ENCODE measurements at regions not wholly inside any gene's neighbourhood (a gene's known extent, or its start where the extent isn't known, plus 50 kb on each side); places are given as distances from the start of the nearest gene placed in this dataset.
"Not testable (repeated sequence)": the region's sequence is repeated elsewhere in the genome, so short reads cannot be mapped to it uniquely, and the experiment has no call there.

DNA sequence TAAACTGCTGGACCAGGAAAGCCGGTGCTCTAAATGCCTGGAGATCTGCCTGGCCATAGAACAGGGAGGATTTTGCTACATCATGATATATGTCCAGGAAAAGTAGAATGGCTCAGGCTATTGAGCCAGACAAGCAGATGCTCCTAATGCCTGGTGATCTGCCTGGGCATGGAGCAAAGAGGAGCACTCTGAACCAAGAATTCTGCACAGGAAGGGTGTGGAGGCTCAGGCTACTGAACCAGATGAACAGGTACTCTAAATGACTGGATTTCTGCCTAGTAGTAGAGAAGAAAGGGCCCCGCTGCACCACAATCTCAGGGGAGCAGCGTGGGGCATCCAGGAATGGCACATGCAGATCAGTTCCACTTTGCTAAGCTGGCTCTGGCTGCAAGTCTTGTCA lies 607.9 kb downstream of the ANKRD50 start:
- no peak for DNase-seq (ENCODE audit: low read depth in 2 of 2)

DNA sequence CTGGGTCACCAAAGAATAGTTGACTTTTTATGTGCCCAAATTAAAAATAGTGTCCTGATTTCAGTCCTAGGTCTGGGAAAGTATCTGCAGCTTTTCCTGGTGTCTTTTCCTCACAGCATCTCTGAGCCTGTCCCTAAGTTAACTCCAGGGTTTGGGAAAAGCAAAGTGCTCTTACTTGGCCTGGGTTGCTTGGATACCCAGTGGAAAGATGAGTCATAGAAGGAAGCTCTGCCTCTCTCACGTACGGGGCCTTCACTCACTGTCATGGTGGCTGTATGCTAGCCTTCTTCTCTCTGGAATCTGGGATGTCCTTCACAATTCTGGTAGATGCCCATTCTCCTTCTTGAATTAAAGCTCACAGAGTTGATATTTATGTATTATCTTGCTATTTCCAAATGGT lies 607.3 kb downstream of the ANKRD50 start:
- no peak for DNase-seq (ENCODE audit: low read depth in 2 of 2)

DNA sequence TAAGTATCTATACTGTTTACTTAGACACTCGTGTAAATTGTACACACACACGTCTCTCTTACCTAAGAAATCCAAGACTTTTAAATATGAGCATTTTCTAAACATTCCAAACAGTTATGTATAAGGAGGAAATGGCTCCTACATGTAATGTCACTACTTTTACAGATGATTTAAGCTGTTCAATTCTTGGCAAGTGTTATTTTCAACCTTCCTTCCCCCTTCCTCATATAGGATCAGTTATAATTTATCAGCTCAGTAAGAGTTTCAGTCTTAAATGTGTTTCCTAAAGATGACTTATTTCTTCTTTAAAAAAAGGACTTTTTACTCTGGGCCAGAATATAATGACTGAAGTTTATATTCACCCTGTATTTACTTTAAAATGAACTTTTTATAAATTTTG lies 601.1 kb downstream of the ANKRD50 start:
- DNase-seq (ENCODE audit: low read depth in 2 of 2), result no peak

DNA sequence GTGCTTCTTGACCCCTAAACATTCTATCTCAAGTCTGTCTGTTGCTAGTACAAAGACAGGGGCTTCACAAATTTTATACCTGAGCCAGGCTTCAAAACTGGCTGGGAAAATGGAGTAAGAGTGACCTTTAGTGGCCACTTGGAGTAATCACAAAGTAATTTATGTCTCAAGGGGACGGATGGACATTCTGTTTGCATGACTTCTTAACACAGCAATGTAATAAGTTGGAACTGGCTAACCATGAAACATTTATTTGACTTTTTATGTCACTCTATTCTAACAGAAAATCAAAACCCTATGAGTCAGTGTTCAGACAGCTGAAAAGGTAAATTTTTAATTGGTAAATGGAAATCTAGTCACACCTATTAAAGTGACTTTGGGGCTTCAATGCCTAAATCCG lies 600.6 kb downstream of the ANKRD50 start:
- no peak for DNase-seq (ENCODE audit: low read depth in 2 of 2)

DNA sequence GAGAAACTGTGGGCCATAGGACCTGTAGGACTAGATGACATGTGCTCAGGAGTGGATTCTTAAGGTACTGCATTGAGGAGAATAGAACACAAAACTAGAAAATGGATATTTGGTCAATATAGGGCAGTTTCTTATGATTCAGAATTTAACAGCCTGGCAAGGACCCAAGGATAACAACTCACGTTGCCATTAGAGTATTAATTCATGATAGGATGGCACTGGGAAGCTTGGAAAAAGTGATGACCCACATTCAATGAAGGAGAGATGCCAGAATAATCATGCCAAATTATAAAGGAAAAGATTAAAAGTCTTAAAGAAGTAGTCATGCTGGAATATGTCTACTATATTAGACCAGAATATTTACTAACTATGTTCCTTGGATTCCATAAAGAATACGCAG lies 594.5 kb downstream of the ANKRD50 start:
- no peak for DNase-seq (ENCODE audit: low read depth in 2 of 2)

DNA sequence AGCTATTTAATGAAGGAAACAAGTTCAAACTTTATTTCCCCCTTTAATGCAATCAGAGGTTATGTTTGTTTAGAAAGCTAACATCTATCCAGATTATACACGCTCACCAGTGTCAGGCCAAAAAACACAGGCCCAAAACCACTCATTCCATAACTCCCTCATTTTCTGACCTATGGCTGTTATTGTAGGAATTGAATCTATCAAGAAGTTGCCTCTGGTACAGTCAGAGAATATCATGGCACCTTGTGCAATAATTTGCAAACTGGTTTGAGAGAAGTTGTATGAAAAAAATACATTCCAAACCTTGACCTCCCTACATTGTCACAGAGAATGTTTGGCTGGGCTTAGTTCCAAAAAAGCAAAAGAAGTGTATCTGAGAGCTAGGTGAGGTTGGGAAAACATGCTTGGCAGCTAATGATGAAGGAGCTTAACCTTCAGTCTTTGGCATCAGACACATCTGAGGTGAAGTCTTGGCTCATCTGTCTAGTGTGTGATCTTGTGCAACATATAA lies 591.0 kb downstream of the ANKRD50 start:
- no peak for DNase-seq (ENCODE audit: low read depth in 2 of 2)

DNA sequence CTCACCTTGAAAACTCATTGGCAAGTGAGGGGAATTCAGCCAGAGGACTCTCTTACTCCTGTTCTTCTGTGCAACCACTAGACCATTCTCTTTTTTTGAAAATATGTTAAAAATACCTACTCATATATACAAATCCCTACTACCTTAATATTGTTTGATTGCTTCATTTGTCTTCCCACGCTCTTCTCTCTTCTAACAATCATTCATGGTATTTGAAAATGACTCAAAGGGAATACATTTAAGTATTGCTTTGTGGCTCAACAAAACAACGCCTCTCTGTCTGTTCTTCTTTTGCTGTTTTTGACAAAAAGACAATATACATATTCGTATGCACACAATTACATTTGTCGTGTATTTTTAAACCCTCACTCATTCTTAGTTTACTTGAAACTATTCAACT lies 589.4 kb downstream of the ANKRD50 start:
- DNase-seq (ENCODE audit: low read depth in 2 of 2), result no peak

DNA sequence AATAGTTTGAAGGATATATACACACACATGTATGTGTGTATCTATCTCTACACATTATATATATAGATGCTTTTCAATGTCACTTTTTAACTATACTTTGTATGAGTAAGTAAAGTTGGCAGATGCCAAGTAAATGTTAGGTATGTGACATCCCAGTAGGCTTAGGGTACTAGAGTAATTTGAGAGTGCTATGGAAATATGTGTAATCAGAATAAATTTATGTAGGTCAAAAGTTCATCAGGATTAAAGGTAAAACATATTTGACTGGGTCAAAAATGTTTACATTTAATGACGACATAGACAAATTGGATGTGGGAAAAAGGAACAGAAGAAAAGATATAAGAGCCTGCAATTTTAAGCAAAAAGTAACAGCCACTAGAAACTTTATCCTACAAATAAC lies 588.8 kb downstream of the ANKRD50 start:
- DNase-seq (ENCODE audit: low read depth in 2 of 2), result no peak

DNA sequence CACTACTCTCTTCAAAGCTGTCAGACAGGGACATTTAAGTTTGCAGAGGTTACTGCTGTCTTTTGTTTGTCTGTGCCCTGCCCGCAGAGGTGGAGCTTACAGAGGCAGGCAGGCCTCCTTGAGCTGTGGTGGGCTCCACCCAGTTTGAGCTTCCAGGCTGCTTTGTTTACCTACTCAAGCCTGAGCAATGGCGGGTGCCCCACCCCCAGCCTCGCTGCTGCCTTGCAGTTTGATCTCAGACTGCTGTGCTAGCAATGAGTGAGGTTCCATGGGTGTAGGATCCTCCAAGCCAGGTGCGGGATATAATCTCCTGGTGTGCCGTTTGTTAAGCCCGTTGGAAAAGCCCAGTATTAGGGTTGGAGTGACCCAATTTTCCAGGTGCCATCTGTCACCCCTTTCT lies 581.2 kb downstream of the ANKRD50 start:
- not testable (repeated sequence) for DNase-seq (ENCODE audit: low read depth in 2 of 2)

DNA sequence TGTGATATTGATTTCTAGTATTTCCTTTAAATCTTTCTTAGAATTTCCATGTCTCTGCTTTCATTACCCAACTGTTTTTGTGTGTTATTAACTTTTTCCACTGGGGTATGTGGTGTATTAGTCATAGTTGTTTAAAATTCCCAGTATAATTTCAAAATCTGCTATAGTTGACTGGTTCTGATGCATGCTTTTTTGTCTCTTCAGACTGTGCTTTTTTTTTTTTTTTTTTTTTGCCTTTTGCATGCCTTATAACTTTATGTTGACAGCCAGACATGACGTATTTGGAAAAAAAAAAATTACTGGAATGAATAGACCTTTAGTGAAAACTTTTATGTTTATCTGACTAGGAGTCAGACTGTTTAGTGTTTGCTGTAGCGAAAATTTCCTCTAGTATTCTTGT lies 580.4 kb downstream of the ANKRD50 start:
- DNase-seq (ENCODE audit: low read depth in 2 of 2), result no peak

DNA sequence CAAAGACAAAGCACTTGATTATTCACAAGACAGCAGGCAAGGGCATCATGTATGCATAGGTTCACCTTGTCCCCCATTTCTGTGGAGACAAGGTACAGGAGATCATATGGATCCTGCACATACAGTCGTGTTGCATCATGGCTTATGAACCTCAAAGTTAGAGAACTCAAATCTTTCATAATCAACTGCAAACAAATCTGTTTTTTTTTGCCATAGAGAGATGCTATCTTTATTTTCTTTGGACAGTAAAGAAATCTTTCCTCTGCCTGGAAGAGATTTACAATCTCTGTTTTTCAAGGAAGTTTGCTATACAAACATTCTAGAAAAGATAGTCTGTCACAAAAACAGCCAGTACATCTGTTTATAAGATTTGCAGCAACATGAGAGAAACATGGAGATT lies 578.8 kb downstream of the ANKRD50 start:
- no peak for DNase-seq (ENCODE audit: low read depth in 2 of 2)

DNA sequence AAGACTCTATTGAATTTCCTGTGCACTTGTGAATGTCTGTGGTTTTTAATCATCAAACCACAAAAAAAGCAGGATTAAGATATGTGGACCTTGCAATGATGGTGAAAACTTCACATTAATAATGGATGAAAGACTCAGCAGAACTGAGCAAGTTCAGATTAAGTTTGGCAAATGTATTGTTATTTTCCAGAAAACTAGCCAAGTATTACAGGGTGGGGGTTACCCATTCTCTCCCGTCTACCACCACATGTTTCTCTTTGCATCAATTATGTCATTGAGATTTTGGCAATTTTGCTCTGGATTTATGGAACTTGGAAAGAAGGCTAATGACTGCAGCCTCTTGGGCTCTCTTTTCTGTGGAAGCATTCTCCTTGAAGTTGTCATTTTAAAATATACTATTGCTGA lies 577.1 kb downstream of the ANKRD50 start:
- DNase-seq (ENCODE audit: low read depth in 2 of 2), result no peak

DNA sequence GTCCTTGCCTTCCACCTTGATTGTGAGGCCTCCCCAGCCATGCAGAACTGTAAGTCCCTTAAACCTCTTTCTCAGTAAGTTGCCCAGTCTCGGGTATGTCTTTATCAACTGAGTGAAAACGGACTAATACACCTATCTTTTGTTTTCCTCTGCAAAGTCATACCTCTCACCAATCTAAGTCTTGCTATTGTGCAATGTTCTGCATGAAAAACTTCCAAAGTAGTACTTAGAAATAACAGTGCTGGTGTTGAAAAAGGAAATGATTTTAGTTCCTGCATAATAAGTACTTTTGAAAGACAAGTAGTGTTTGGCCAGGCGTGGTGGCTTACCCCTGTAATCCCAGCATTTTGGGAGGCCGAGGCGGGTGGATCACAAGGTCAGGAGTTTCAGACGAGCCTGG lies 573.5 kb downstream of the ANKRD50 start:
- no peak for DNase-seq (ENCODE audit: low read depth in 2 of 2)

DNA sequence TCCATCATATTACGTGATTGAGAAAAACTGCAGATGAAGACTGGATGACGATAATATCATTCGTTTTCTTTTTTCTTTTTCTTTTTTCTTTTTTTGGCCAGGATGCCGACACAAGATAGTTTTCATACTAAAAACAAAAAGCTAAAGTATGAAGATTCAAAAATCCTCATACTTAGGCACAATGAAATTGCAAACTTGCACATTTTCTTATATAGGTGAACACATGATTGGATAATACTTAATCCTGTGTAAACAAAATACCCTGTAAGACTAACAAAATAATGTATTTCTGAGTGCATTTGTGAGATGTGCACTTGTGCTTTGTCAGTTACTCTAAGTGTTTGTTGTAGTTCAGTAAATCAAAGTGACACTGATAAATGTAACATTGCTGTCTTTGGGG lies 568.9 kb downstream of the ANKRD50 start:
- no peak for DNase-seq (ENCODE audit: low read depth in 2 of 2)

DNA sequence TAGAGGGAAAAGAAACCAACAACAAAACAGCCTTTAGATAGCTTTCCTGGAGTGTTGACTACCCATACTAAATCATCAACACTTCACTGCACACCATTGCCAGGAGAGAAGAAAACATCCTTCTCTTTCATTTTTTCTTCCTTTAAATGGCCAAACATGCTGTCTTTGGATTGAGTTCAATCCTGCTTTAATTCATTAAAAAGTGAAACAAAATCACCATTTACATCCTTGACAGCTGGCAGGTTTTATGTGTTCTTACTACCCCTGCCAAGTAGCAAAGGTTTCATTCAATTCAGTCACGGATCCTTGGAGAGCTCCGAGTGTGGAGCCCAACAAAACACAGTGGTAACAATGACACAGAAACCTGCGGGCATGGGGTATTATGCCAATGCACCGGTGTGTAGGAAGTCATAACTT lies 568.3 kb downstream of the ANKRD50 start:
- no peak for DNase-seq (ENCODE audit: low read depth in 2 of 2)

DNA sequence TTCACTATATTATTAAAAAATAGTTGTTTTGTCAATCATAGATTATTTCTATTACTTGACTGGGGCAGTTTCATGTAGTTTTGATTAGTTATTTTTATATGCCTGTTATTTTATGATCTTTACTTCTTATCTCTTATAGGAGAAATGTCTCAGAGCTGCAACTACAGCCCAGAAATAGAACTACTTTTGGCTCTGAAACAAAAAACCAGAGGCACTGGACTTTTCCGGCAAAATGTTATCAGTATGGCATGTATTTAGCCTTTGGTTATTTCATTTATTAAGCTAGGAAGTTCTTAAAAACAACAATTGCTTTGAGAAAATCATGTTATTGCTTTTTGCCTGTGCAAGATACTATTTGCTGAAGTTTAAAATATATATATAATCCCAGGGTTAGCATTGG lies 566.5 kb downstream of the ANKRD50 start:
- DNase-seq (ENCODE audit: low read depth in 2 of 2), result no peak

DNA sequence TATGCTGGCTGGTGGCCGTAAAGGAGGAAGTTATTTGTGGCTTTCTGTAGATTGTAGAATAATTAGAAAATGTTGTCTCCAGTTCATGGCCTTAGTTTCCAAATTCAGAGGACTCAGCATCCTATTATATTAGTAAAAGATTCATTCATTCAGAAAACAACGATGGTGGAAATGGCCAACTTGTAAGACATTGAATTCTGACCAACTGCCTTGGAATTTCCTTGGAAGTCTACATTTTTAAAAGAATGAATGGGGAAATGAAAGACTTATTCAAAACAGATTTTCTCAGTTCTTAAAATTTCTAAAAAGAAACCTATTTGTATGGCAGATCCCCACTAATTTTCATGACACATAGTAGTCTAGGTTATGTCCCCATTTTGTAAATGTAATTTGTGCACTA lies 561.5 kb downstream of the ANKRD50 start:
- DNase-seq (ENCODE audit: low read depth in 2 of 2), result no peak

DNA sequence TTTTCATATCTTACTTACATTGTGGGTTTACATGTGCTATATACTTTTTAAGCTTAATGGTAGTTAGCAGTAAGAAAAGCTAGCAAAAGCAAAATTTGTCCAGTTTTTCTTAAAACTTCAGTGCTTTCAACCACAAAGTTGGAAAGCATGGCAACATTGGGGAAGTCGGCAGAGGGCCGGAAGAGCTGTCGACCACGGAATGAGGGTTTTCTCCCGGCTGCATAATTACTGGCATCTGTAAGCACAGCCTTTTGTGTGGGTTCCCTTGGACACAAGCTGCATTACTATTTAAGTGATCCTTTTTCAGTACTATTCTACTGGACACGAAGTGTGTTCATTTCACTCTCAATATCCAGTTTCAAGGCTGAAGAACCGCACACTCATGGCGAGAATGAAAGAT lies 560.4 kb downstream of the ANKRD50 start:
- no peak for DNase-seq (ENCODE audit: low read depth in 2 of 2)

DNA sequence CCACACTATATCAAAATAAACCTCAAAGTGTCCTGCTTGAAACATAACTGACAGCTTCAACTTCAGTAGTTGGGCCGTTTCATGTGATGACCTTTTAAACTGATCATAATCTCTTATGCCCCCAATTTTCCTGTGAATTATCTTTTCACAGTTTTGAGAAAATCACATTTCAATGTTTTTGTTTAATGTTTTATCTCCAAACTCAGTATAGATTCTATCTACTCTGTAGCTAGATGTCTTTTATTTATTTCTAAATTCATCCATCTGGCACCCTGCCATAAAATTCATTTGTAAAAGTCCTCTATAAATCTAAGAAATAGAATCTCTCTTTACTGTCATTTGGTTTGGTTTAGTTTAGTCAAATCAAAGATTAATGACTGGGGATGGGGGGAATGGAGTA lies 557.3 kb downstream of the ANKRD50 start:
- DNase-seq (ENCODE audit: low read depth in 2 of 2), result no peak

DNA sequence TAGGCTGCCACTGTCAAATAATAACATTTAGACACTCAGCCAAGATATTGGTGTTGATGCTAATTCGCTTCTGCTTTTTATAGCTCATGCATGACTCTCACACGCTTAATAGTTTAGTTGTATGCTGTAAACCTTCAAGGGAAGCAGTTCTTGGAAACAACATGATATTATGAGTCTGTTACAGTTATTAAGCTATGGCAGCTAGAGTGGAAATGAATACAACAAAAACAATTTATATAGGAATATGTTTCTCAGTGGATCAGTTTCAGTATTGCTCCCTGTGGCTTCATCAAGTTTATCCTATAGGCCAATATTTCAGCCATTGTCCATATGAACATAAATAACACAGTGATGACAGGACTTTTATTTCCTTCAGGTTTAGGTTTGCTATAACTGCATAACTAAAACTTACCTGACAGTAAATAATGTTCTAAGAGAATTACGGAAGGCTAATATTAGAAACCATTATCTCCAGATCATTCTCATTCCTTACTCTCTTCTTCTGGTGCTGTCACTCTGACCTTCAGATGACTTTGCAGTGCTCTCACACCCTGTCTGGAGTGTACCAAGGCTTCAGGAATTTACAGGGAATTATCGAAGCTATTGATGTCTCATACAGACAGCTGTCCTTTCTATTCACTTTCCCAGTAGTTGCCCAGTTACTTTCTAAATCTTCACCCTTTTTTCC lies 555.0 kb downstream of the ANKRD50 start:
- no peak for DNase-seq (ENCODE audit: low read depth in 2 of 2)

DNA sequence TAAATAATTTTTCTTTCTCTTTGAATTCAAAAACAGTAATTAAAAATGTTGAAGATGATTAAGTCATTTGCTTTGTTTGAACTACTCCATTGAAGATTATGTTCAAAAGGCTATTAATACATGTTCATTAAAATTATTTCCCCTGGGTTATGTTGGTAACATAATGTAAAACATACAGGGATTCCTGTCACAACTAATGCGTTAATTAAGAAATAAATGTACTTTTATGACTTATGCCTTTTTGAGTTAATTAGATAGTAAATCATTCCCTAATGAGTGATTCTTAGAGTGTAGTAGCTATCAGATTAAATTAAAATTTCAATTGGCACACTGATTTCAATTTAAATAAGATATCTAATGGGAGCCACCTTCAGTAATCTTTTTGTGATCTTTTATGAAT lies 549.1 kb downstream of the ANKRD50 start:
- DNase-seq (ENCODE audit: low read depth in 2 of 2), result no peak

DNA sequence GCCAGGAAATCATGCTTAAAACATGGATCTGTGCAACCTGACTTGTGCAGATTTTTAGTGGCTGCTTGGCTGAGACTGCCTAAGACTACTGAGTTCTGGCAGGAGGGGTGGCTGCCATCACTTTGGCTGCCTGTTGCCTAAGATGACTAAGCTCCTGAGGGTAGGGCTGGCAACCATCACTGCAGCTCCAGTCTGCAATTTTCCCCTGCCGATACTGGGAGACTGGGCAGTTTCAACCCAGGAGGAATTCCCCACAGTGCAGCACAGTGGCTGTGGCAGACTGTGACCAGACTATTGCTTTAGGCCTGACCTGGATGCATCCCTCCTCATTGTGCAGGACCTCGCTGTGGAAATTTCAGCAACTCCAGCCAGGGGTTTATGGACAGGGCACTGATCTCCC lies 544.9 kb downstream of the ANKRD50 start:
- no peak for DNase-seq (ENCODE audit: low read depth in 2 of 2)

DNA sequence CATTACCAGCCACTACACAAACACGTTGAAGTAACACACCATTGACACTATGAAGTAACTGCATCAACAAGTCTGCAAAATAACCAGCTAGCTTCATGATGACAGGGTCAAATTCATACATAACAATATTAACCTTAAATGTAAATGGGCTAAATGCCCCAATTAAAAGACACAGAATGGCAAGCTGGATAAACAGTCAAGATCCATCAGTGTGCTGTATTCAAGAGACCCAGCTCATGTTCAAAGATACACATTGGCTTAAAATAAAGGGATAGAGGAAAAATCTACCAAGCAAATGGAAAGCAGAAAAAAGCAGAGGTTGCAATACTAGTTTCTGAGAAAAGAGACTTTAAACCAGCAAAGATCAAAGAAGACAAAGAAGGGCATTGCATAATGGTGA lies 543.0 kb downstream of the ANKRD50 start:
- not testable (repeated sequence) for DNase-seq (ENCODE audit: low read depth in 2 of 2)

DNA sequence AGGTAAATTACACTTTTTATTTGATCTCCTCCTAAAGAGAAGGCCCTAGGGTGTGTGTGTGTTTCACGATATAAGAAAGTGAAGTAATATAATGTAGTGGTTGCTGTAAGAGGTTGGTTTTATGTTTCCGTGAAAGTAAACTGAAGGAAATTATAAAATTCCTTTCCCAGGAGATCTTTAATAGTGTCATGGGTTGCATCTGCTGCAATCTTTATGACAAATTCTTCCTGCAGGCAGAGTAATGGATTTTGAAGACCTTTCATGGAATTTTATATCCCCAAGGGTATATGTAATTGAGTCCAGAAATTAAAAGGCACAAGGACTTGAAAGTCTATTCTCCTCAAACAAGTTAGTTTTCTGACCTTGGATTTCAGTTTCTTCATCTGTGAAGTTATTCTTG lies 538.6 kb downstream of the ANKRD50 start:
- DNase-seq (ENCODE audit: low read depth in 2 of 2), result no peak
